ENCODE measurements at regions not wholly inside any gene's neighbourhood (a gene's known extent, or its start where the extent isn't known, plus 50 kb on each side); places are given as distances from the start of the nearest gene placed in this dataset.

DNA sequence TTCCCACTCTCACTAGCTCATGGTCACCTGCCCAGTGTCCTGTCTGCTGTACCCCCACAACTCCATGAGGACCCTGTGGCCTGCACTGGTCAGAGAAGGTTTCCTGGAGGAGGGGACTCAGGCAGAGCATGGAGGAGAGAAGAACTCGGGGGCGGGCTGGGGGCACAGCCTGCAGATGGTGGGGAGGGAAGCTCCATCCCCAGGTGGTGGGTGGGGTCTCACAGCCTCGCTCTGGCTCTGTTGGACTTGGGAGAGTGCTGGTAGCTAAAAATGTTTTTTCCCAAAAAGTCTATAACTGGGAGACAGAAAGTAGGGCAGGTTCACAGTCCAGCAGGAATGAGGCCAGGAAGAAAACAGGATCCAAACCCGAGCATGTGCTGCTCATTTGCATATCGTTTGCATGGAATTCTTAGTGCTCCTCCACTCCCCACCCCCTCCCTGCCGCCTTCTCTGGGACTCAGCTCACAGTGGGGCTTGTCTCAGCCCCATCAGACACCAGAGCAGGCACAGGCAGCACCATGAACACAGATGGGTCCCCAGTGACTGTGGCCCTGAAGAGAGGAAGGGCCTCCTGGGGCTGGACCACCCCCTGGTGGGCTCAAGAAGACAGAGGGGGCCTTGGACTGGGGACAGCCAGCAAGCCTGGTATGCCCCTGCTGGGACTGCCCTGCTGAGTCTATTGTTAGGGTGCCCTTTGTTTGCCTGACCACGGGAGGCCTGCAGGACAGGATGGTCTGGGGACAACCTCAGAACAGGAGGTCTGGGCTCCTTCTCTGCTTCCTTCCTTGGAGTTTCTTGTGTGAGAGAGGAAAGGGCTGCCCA is 67.0 kb upstream of the SFSWAP start:
- TF ChIP-seq, protein P1, sequence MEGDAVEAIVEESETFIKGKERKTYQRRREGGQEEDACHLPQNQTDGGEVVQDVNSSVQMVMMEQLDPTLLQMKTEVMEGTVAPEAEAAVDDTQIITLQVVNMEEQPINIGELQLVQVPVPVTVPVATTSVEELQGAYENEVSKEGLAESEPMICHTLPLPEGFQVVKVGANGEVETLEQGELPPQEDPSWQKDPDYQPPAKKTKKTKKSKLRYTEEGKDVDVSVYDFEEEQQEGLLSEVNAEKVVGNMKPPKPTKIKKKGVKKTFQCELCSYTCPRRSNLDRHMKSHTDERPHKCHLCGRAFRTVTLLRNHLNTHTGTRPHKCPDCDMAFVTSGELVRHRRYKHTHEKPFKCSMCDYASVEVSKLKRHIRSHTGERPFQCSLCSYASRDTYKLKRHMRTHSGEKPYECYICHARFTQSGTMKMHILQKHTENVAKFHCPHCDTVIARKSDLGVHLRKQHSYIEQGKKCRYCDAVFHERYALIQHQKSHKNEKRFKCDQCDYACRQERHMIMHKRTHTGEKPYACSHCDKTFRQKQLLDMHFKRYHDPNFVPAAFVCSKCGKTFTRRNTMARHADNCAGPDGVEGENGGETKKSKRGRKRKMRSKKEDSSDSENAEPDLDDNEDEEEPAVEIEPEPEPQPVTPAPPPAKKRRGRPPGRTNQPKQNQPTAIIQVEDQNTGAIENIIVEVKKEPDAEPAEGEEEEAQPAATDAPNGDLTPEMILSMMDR (IDR thresholded peaks at IDR 0.05), result no peak
- no peak for TF ChIP-seq EZH2 (IDR thresholded peaks at IDR 0.05)
